ENCODE measurements at regions not wholly inside any gene's neighbourhood (a gene's known extent, or its start where the extent isn't known, plus 50 kb on each side); places are given as distances from the start of the nearest gene placed in this dataset.

- TF ChIP-seq CTCF (IDR thresholded peaks at IDR 0.05; ENCODE audit: low read length), result no peak
- no peak for TF ChIP-seq EZH2 (IDR thresholded peaks at IDR 0.05; ENCODE audit: borderline replicate concordance, low read length)
Measured at GRCh38 chr4:83189631-83190136, 75.2 kb upstream of the PLAC8 start.

All from OCI-LY1 (cell line).